Lower lobe of right lung (tissue), 2 donors: ENCODE measurements at regions not wholly inside any gene's neighbourhood (a gene's known extent, or its start where the extent isn't known, plus 50 kb on each side); places are given as distances from the start of the nearest gene placed in this dataset.
A peak's percentile ranks its signal among the peaks of the same experiment; 100 is the strongest.

ENCODE experiments used
- ATAC-seq, 2 donors: fragments of 200-7000 bp; cut with Tn5 transposase; one replicate each; pipeline ENCODE4 v1.9.1; 2020 to 2022; ENCODE audit warnings: mild to moderate bottlenecking in 2 of 2, moderate library complexity in 2 of 2
- DNase-seq: peaks from one replicate; pipeline ENCODE4 v3.0.0-alpha.2; 2020
- H3K27ac ChIP-seq: fragments of 200-600 bp; one replicate; pipeline ENCODE4 v1.8.0; 2022
- H3K27me3 ChIP-seq: fragments of 200-600 bp; one replicate; pipeline ENCODE4 v1.8.0; 2022; ENCODE audit warnings: low read depth
- H3K36me3 ChIP-seq: fragments of 200-600 bp; one replicate; pipeline ENCODE4 v1.8.0; 2022; ENCODE audit warnings: mild to moderate bottlenecking
- H3K4me1 ChIP-seq: fragments of 200-600 bp; one replicate; pipeline ENCODE4 v1.8.0; 2022
- H3K4me3 ChIP-seq: fragments of 200-600 bp; one replicate; pipeline ENCODE4 v1.8.0; 2022; ENCODE audit warnings: mild to moderate bottlenecking
- H3K9me3 ChIP-seq: fragments of 200-600 bp; one replicate; pipeline ENCODE4 v1.8.0; 2022
- CTCF ChIP-seq: fragments of 200-600 bp; IDR thresholded peaks from one replicate; pipeline ENCODE4 v1.8.0; 2022; ENCODE audit warnings: antibody characterized with exemption, mild to moderate bottlenecking
- intact Hi-C: fragments of 100-400 bp; cut with DNase I; formaldehyde crosslinking; loops from one replicate; pipeline ENCODE4 v1.11.0; 2022
- donor health status: DM: no; HTN: yes; CAD: no; lungs with severe emphysema.

- Histone ChIP-seq H3K27me3 (peaks cover 3% of the 10 kb centered on the region), H3K4me3 (no peak overlapping the region), H3K36me3 (no peaks in the 10 kb centered on the region), H3K9me3 (no peaks in the 10 kb centered on the region), H3K4me1 (no peaks in the 10 kb centered on the region), H3K27ac (no peak overlapping the region)
- TF ChIP-seq CTCF = no peak
- intact Hi-C loops = no loop called here
- peak; percentile 49 to 54 for ATAC-seq
- no peak for DNase-seq
Measured at GRCh38 chr11:134781380-134781866, 369.4 kb upstream of the B3GAT1 start.

GRCh38 chr11:134780486-134781147 is 368.6 kb upstream of the B3GAT1 start:
- DNase-seq (no peak), ATAC-seq (peak; percentile 48 to 66)
- Histone ChIP-seq H3K9me3 (no peaks in the 10 kb centered on the region), H3K36me3 (no peaks in the 10 kb centered on the region), H3K4me3 (no peak overlapping the region), H3K4me1 (no peaks in the 10 kb centered on the region), H3K27ac (no peak overlapping the region), H3K27me3 (no peaks in the 10 kb centered on the region)
- intact Hi-C loops = no loop called here
- TF ChIP-seq CTCF = no peak

- Histone ChIP-seq H3K4me3 (no peak overlapping the region), H3K36me3 (no peaks in the 10 kb centered on the region), H3K27ac (no peak overlapping the region), H3K4me1 (no peaks in the 10 kb centered on the region), H3K9me3 (no peaks in the 10 kb centered on the region), H3K27me3 (no peaks in the 10 kb centered on the region)
- DNase-seq = no peak
- no peak for TF ChIP-seq CTCF
- intact Hi-C loops = no loop called here
- no peak for ATAC-seq
Measured at GRCh38 chr11:134779179-134779578, 367.1 kb upstream of the B3GAT1 start.

DNA sequence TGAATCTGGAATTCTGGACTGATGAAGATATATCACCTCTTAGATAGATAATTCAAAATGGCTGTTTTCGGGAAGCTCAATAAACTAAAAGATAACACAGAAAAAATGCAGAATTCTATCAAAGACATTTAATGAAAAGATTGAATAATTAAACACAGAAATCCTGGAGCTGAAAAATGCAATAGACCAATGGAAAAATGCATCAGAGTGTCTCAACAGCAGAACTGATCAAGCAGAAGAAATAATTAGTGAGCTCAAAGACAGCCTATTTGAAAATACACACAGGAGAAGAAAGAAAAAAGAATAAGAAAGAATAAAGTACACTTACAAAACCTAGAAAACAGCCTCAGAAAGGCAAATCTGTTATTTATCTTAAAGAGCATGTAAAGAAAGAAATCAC is 356.4 kb upstream of the B3GAT1 start:
- no peak for DNase-seq
- no peaks in the 10 kb centered on the region for H3K36me3 ChIP-seq
- no peak for ATAC-seq
- TF ChIP-seq CTCF = no peak
- H3K4me1 ChIP-seq = no peaks in the 10 kb centered on the region
- H3K27ac ChIP-seq = no peak overlapping the region
- H3K27me3 ChIP-seq = no peaks in the 10 kb centered on the region
- peaks cover 11% of the 10 kb centered on the region for H3K9me3 ChIP-seq
- no peak overlapping the region for H3K4me3 ChIP-seq
- intact Hi-C loops = no loop called here

- Histone ChIP-seq H3K36me3 (no peaks in the 10 kb centered on the region), H3K27ac (no peak overlapping the region), H3K4me3 (no peak overlapping the region), H3K27me3 (no peaks in the 10 kb centered on the region), H3K9me3 (peaks cover 11% of the 10 kb centered on the region), H3K4me1 (no peaks in the 10 kb centered on the region)
- no peak for TF ChIP-seq CTCF
- ATAC-seq = no peak
- intact Hi-C loops = no loop called here
- no peak for DNase-seq
Measured at GRCh38 chr11:134765565-134765964, 353.5 kb upstream of the B3GAT1 start.
